ENCODE measurements at regions not wholly inside any gene's neighbourhood (a gene's known extent, or its start where the extent isn't known, plus 50 kb on each side); places are given as distances from the start of the nearest gene placed in this dataset.

- H2AK5ac ChIP-seq (ENCODE audit: low read depth, low read length) = no peak overlapping the region
- H4K20me1 ChIP-seq (replicated peaks in 1 of 2; ENCODE audit: control insufficient read depth in 1 of 2, insufficient read depth in 2 of 2, low read length in 2 of 2) = no peaks in the 10 kb centered on the region
- TF ChIP-seq JUND (IDR thresholded peaks at IDR 0.05; ENCODE audit: low read length) (no peak), GTF2F1 (IDR thresholded peaks at IDR 0.05; ENCODE audit: borderline replicate concordance, low read depth, low read length) (no peak), KDM1A (IDR thresholded peaks at IDR 0.05; ENCODE audit: borderline replicate concordance, low read length) (no peak), EGR1 (IDR thresholded peaks at IDR 0.05; ENCODE audit: borderline replicate concordance, low read depth, low read length) (no peak)
- H3K14ac ChIP-seq (ENCODE audit: insufficient read length) = no peak overlapping the region
- no peak overlapping the region for H3K56ac ChIP-seq (replicated peaks; ENCODE audit: insufficient read length, low read depth, low read length)
- ChIA-PET CTCF (ENCODE audit: partially characterized antibody) (interaction anchor here (1.0 to 2.5 kb wide), 4 partner anchors 13 to 70 kb away, joined by 3 to 11 read pairs (median 3); no protein-coding TSS in a partner anchor), POLR2A (ENCODE audit: partially characterized antibody) (no interaction called here)
- H3K18ac ChIP-seq (ENCODE audit: extremely low read depth, low read length) = no peak overlapping the region
- H3K27ac ChIP-seq (ENCODE audit: low read depth, low read length) = no peak overlapping the region
- H3K79me2 ChIP-seq (ENCODE audit: control insufficient read depth in 1 of 2, insufficient read depth in 2 of 2, low read length in 2 of 2) = no peaks in the 10 kb centered on the region
- no peak overlapping the region for H4K5ac ChIP-seq (ENCODE audit: insufficient read length, low read depth, low read length)
- H2BK15ac ChIP-seq (ENCODE audit: low read length) = no peak overlapping the region
- 81% methylated on average over 2 of the region's 2 CpGs; no CpG with 5 or more reads in 1 of the 2 experiments for WGBS, 2 experiments (ENCODE audit: extremely low coverage in 1 of 2, insufficient coverage in 1 of 2, insufficient read length in 1 of 2, insufficient replicate concordance in 2 of 2, low coverage in 1 of 2, low lambda C conversion rate in 2 of 2, missing lambda C conversion rate in 1 of 2)
- H4K91ac ChIP-seq (replicated peaks; ENCODE audit: insufficient read length, low read length) = no peak overlapping the region
- H3K36me3 ChIP-seq (ENCODE audit: control insufficient read depth in 2 of 4, insufficient read depth in 4 of 4, low read length in 3 of 4) = 0 out of 8 replicates have a peak, but pooled peaks cover 0 to 2% (median 0%) of the 10 kb centered on the region in 4 experiments
- H3K9me3 ChIP-seq (ENCODE audit: insufficient read depth in 2 of 2, low read depth in 1 of 2, low read length in 1 of 2) = peaks cover 10% of the 10 kb centered on the region in 2 experiments; a peak in 3 of 4 replicates
- H2AFZ ChIP-seq (ENCODE audit: low read length) = no peak overlapping the region
- no peak overlapping the region for H2BK120ac ChIP-seq (replicated peaks; ENCODE audit: low read depth, low read length)
- no peaks in the 10 kb centered on the region for H3K23me2 ChIP-seq (ENCODE audit: low read depth, low read length)
- H3K4me3 ChIP-seq (ENCODE audit: extremely low read depth in 1 of 4, insufficient read depth in 2 of 4, low read depth in 3 of 4, low read length in 4 of 4) = no peak overlapping the region
- no peak overlapping the region for H3K23ac ChIP-seq (ENCODE audit: insufficient read length)
- H3K4me2 ChIP-seq (ENCODE audit: insufficient read depth in 1 of 2, low read depth in 2 of 2, low read length in 2 of 2) = no peak overlapping the region
- no peak overlapping the region for H3K4ac ChIP-seq (replicated peaks; ENCODE audit: insufficient read length, low read depth, low read length)
- no peak overlapping the region for H2BK5ac ChIP-seq (ENCODE audit: low read depth, low read length)
- H2BK12ac ChIP-seq (ENCODE audit: low read depth, low read length) = no peak overlapping the region
- DNase-seq (ENCODE audit: low read depth in 1 of 2, low spot score in 2 of 2) (no peak), FAIRE-seq (no peak)
- H3K27me3 ChIP-seq (replicated peaks in 1 of 4; ENCODE audit: control insufficient read depth in 3 of 4, extremely low read depth in 1 of 4, insufficient read depth in 3 of 4, low read length in 3 of 4) = no peaks in the 10 kb centered on the region
- H3K4me1 ChIP-seq (replicated peaks in 1 of 4; ENCODE audit: control insufficient read depth in 3 of 4, insufficient read depth in 4 of 4, low read length in 3 of 4) = no peaks in the 10 kb centered on the region
- H4K8ac ChIP-seq (ENCODE audit: extremely low read depth, insufficient read depth, low read length) = no peak overlapping the region
- no peak overlapping the region for H2BK20ac ChIP-seq (ENCODE audit: low read length)
- H3K79me1 ChIP-seq (ENCODE audit: low read depth, low read length) = no peaks in the 10 kb centered on the region
- H3K9ac ChIP-seq (replicated peaks in 1 of 4; ENCODE audit: extremely low read depth in 1 of 4, low read depth in 3 of 4, low read length in 3 of 4) = no peak overlapping the region
These were observed 128.1 kb downstream of the RPL22L1 start for GRCh38 chr3:170741756-170742529.
